Ectodermal cell (in vitro differentiated cells): ENCODE measurements at regions not wholly inside any gene's neighbourhood (a gene's known extent, or its start where the extent isn't known, plus 50 kb on each side); places are given as distances from the start of the nearest gene placed in this dataset.
A peak's percentile ranks its signal among the peaks of the same experiment; 100 is the strongest.
"Not testable (repeated sequence)": the region's sequence is repeated elsewhere in the genome, so short reads cannot be mapped to it uniquely, and the experiment has no call there.

Experiments
- H3K27ac ChIP-seq: 2 replicates; pipeline ENCODE4 v1.7.0; 2013; ENCODE audit warnings: mild to moderate bottlenecking, low read depth, low read length; ENCODE audit not compliant: insufficient read depth, poor library complexity, severe bottlenecking
- H3K27me3 ChIP-seq: 2 replicates; pipeline ENCODE4 v1.7.0; 2013; ENCODE audit warnings: mild to moderate bottlenecking, low read length; ENCODE audit not compliant: insufficient read depth, control insufficient read depth, poor library complexity, severe bottlenecking
- H3K36me3 ChIP-seq: one replicate; pipeline ENCODE4 v1.7.0; 2013; ENCODE audit warnings: low read length; ENCODE audit not compliant: control insufficient read depth, insufficient read depth
- H3K4me1 ChIP-seq: one replicate; pipeline ENCODE4 v1.7.0; 2013; ENCODE audit warnings: low read length; ENCODE audit not compliant: control insufficient read depth, insufficient read depth
- H3K4me3 ChIP-seq: 2 replicates; pipeline ENCODE4 v1.7.0; 2013; ENCODE audit warnings: low read depth, low read length, control low read depth; ENCODE audit not compliant: insufficient read depth
- H3K9me3 ChIP-seq: 2 replicates; pipeline ENCODE4 v1.7.0; 2013; ENCODE audit warnings: mild to moderate bottlenecking, low read length, moderate library complexity; ENCODE audit not compliant: control insufficient read depth
- WGBS, 2 experiments: methylation state at CpG; one replicate each; pipeline ENCODE4 v1.1.7; 2013; ENCODE audit warnings: missing lambda C conversion rate in 2 of 2; 5-methylcytosine and 5-hydroxymethylcytosine counted together

- WGBS, 2 experiments: 73 to 79% methylated on average over 4 of the region's 4 CpGs
- H3K27ac ChIP-seq: peak overlapping the region; percentile 6
These were observed 127.9 kb downstream of the EVA1A start for GRCh38 chr2:75432761-75433361.

GRCh38 chr2:75431763-75432162 is 129.0 kb downstream of the EVA1A start:
- Histone ChIP-seq H3K27me3 (no peaks in the 10 kb centered on the region), H3K4me1 (peaks cover 23% of the 10 kb centered on the region), H3K4me3 (no peak overlapping the region), H3K36me3 (no peaks in the 10 kb centered on the region), H3K27ac (no peak overlapping the region), H3K9me3 (no peaks in the 10 kb centered on the region)
- 76 to 81% methylated on average over 1 of the region's 1 CpG for WGBS, 2 experiments

More at GRCh38 chr2:75432761-75433361, 127.9 kb downstream of the EVA1A start:
- no peak overlapping the region for H3K4me3 ChIP-seq
- H3K36me3 ChIP-seq: no peaks in the 10 kb centered on the region
- H3K4me1 ChIP-seq: peaks cover 23% of the 10 kb centered on the region
- no peaks in the 10 kb centered on the region for H3K9me3 ChIP-seq
- H3K27me3 ChIP-seq: no peaks in the 10 kb centered on the region

- 95% methylated on average over 1 of the region's 1 CpG for WGBS, 2 experiments
- Histone ChIP-seq H3K4me3 (no peak overlapping the region), H3K9me3 (no peaks in the 10 kb centered on the region), H3K27me3 (no peaks in the 10 kb centered on the region), H3K4me1 (peaks cover 23% of the 10 kb centered on the region), H3K27ac (no peak overlapping the region), H3K36me3 (no peaks in the 10 kb centered on the region)
These were observed 129.5 kb downstream of the EVA1A start for GRCh38 chr2:75431276-75431675.

- not testable (repeated sequence) for H3K4me3 ChIP-seq, H3K27ac ChIP-seq, H3K27me3 ChIP-seq, H3K9me3 ChIP-seq, H3K36me3 ChIP-seq
- peaks cover 23% of the 10 kb centered on the region for H3K4me1 ChIP-seq
- 73% methylated on average over 4 of the region's 4 CpGs for WGBS, 2 experiments
These were observed 130.3 kb downstream of the EVA1A start for GRCh38 chr2:75430449-75430848.

- 89 to 94% methylated on average over 7 of the region's 7 CpGs for WGBS, 2 experiments
- Histone ChIP-seq H3K27ac (no peak overlapping the region), H3K36me3 (no peaks in the 10 kb centered on the region), H3K4me3 (no peak overlapping the region), H3K4me1 (peaks cover 23% of the 10 kb centered on the region), H3K9me3 (no peaks in the 10 kb centered on the region), H3K27me3 (no peaks in the 10 kb centered on the region)
These were observed 131.9 kb downstream of the EVA1A start for GRCh38 chr2:75428646-75429443.

- 94 to 97% methylated on average over 2 of the region's 2 CpGs for WGBS, 2 experiments
- no peak overlapping the region for H3K4me3 ChIP-seq
- H3K9me3 ChIP-seq: no peaks in the 10 kb centered on the region
- H3K36me3 ChIP-seq: no peaks in the 10 kb centered on the region
- H3K27me3 ChIP-seq: no peaks in the 10 kb centered on the region
- peaks cover 19% of the 10 kb centered on the region for H3K4me1 ChIP-seq
- no peak overlapping the region for H3K27ac ChIP-seq
These were observed 132.7 kb downstream of the EVA1A start for GRCh38 chr2:75428060-75428459.

- Histone ChIP-seq H3K27ac (no peak overlapping the region), H3K4me1 (no peaks in the 10 kb centered on the region), H3K36me3 (no peaks in the 10 kb centered on the region), H3K27me3 (no peaks in the 10 kb centered on the region), H3K9me3 (no peaks in the 10 kb centered on the region), H3K4me3 (no peak overlapping the region)
- WGBS, 2 experiments: 83 to 85% methylated on average over 4 of the region's 4 CpGs
These were observed 135.7 kb downstream of the EVA1A start for GRCh38 chr2:75424936-75425619.

- no peak overlapping the region for H3K4me3 ChIP-seq
- H3K36me3 ChIP-seq: no peaks in the 10 kb centered on the region
- no peaks in the 10 kb centered on the region for H3K4me1 ChIP-seq
- 86 to 100% methylated on average over 1 of the region's 1 CpG for WGBS, 2 experiments
- H3K27me3 ChIP-seq: no peaks in the 10 kb centered on the region
- no peaks in the 10 kb centered on the region for H3K9me3 ChIP-seq
- H3K27ac ChIP-seq: no peak overlapping the region
These were observed 138.8 kb downstream of the EVA1A start for GRCh38 chr2:75421986-75422385.

- H3K36me3 ChIP-seq: no peaks in the 10 kb centered on the region
- WGBS, 2 experiments: 68 to 71% methylated on average over 3 to 5 of the region's 5 CpGs
- H3K27me3 ChIP-seq: no peaks in the 10 kb centered on the region
- no peaks in the 10 kb centered on the region for H3K4me1 ChIP-seq
- H3K4me3 ChIP-seq: no peak overlapping the region
- H3K9me3 ChIP-seq: no peaks in the 10 kb centered on the region
- H3K27ac ChIP-seq: no peak overlapping the region
These were observed 144.1 kb downstream of the EVA1A start for GRCh38 chr2:75416420-75417342.
